Bronchial epithelial cell (primary cell): ENCODE measurements at regions not wholly inside any gene's neighbourhood (a gene's known extent, or its start where the extent isn't known, plus 50 kb on each side); places are given as distances from the start of the nearest gene placed in this dataset.
"Not testable (repeated sequence)": the region's sequence is repeated elsewhere in the genome, so short reads cannot be mapped to it uniquely, and the experiment has no call there.

Source experiments
- DNase-seq: peaks from one replicate; pipeline ENCODE4 v3.0.0-alpha.2; 2010; ENCODE audit warnings: low read depth
- FAIRE-seq: peaks from 2 replicates; lab custom pipeline; 2011; peaks lifted over from hg19 to GRCh38; lab: Jason Lieb, UNC
- H3K27me3 ChIP-seq: 2 replicates; pipeline ENCODE4 v1.5.1; 2011; ENCODE audit warnings: low read length; ENCODE audit not compliant: control insufficient read depth, insufficient read depth
- H3K36me3 ChIP-seq: 2 replicates; pipeline ENCODE4 v1.5.1; 2011; ENCODE audit warnings: low read length; ENCODE audit not compliant: control insufficient read depth, insufficient read depth
- H3K4me3 ChIP-seq: 2 replicates; pipeline ENCODE4 v1.5.1; 2011; ENCODE audit warnings: mild to moderate bottlenecking, low read depth, low read length, control low read depth
- TF ChIP-seq, protein P1 (sequence below): IDR thresholded peaks from 2 replicates; pipeline ENCODE4 v1.5.1; 2011; ENCODE audit warnings: mild to moderate bottlenecking, moderate library complexity, low read length, control low read depth, inconsistent platforms; ENCODE audit not compliant: insufficient read depth, severe bottlenecking

DNA sequence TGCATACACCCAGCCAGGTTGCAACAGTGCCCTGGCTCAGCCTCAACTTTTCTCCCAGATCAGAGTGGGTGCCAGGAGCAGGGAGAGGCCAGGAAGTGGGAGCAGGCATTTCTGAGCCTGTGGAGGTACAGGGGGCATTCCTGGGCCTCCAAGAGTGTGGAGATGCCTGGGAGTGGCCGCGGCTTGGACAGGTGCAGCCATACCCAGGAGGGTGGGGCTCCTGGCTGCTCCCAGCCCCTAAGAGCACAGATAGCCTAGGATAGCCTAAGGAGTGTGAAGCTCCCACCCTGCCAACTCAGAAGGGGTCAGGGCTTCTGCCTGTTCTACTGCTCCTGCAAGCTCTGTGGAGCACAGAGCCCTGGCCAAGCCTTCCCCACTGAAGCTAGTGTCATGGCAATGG lies 543.4 kb downstream of the RPL10L start:
- no peak for DNase-seq
- H3K36me3 ChIP-seq = no peaks in the 10 kb centered on the region
- no peak overlapping the region for H3K4me3 ChIP-seq
- no peaks in the 10 kb centered on the region for H3K27me3 ChIP-seq
- TF ChIP-seq, protein P1, sequence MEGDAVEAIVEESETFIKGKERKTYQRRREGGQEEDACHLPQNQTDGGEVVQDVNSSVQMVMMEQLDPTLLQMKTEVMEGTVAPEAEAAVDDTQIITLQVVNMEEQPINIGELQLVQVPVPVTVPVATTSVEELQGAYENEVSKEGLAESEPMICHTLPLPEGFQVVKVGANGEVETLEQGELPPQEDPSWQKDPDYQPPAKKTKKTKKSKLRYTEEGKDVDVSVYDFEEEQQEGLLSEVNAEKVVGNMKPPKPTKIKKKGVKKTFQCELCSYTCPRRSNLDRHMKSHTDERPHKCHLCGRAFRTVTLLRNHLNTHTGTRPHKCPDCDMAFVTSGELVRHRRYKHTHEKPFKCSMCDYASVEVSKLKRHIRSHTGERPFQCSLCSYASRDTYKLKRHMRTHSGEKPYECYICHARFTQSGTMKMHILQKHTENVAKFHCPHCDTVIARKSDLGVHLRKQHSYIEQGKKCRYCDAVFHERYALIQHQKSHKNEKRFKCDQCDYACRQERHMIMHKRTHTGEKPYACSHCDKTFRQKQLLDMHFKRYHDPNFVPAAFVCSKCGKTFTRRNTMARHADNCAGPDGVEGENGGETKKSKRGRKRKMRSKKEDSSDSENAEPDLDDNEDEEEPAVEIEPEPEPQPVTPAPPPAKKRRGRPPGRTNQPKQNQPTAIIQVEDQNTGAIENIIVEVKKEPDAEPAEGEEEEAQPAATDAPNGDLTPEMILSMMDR = no peak
- FAIRE-seq = no peak

DNA sequence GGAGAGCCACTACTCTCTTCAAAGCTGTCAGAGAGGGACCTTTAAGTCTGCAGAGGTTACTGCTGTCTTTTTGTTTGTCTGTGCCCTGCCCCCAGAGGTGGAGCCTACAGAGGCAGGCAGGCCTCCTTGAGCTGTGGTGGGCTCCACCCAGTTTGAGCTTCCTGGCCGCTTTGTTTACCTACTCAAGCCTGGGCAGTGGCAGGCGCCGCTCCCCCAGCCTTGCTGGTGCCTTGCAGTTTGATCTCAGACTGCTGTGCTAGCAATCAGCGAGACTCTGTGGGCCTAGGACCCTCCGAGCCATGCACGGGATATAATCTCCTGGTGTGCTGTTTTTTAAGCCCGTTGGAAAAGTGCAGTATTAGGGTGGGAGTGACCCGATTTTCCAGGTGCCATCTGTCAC lies 550.7 kb downstream of the RPL10L start:
- H3K36me3 ChIP-seq, H3K27me3 ChIP-seq, H3K4me3 ChIP-seq, DNase-seq, FAIRE-seq: not testable (repeated sequence)

DNA sequence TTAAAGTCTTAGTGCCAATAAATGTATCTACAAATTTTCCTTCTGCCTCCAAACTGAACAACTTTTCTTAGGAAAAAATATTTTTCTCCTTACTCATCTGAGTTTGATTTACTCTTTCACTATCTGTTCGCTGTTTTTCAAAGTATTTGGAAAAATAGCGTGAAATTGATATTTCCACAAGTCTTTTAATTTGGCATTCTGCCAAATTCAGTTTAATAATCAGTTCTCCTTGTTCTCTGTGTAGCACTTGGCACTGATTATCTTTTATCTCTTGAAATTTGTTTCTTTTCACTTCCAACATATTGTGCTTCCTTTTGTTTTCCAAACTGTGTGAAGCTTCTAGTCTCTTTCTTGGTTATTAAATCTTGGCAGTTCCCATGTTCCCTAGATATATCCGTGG lies 559.8 kb downstream of the RPL10L start:
- H3K36me3 ChIP-seq = no peaks in the 10 kb centered on the region
- FAIRE-seq (no peak), DNase-seq (no peak)
- H3K27me3 ChIP-seq = no peaks in the 10 kb centered on the region
- H3K4me3 ChIP-seq = no peak overlapping the region
- TF ChIP-seq, protein P1 = no peak

DNA sequence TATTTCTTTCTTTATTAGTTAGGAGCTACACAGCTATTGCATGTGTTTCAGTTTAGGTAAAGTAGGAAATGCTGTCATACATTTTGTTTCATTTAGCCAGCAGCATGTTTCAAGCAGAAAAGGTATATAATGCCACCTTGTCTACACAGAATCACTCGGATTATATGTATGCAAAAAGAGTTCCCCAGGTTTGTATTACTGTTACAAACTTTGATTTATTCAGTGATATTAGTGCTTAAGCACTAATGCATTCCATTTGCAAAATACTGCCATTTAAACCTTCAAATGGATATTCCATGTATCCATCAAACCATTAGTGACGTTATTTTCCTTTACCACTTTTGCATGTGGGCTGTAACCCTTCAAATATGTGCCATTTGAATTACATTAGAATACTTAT lies 564.0 kb downstream of the RPL10L start:
- no peak for FAIRE-seq
- Histone ChIP-seq H3K4me3 (no peak overlapping the region), H3K27me3 (no peaks in the 10 kb centered on the region), H3K36me3 (no peaks in the 10 kb centered on the region)
- DNase-seq = no peak
- TF ChIP-seq, protein P1 = no peak

DNA sequence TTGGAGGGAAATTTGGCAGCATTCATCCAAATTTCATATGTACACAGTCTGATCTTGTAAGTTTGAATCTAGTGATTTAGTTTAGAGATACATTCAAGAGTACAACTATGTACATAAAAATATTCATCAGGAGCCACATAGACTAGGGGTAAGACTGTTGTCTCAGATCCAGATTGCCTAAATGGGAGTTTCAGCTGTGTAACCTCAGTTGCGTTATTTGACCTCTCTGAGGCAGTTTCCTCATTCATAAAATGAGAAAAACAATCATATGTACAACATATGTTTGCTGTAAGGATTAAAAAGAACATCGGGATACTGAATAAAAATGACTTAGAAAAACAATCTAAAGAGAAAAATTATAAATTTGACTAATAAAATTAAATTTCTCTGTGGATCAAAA lies 577.5 kb downstream of the RPL10L start:
- no peak overlapping the region for H3K4me3 ChIP-seq
- H3K36me3 ChIP-seq = no peaks in the 10 kb centered on the region
- FAIRE-seq (no peak), DNase-seq (no peak)
- TF ChIP-seq, protein P1 = no peak
- no peaks in the 10 kb centered on the region for H3K27me3 ChIP-seq

DNA sequence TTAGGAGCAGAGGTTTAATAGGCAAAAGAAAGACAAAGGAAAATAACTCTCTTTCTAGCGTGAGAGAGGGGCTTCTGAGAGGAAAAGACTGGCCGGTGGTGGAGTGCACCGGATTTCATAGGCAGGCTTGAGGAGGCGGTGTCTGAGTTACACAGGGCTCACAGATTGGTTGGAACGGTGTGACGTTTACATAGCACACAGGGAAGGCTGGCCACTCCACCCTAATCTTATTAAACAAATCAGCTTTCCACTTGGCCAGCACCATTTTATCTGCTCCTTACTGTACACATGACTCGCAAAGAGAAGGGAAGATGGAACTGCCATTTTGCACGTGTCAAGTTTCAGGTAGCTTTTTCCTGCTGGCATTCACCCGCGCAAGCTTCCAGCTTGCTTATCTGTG lies 587.7 kb downstream of the RPL10L start:
- H3K4me3 ChIP-seq = no peak overlapping the region
- FAIRE-seq (no peak), DNase-seq (no peak)
- no peaks in the 10 kb centered on the region for H3K36me3 ChIP-seq
- no peaks in the 10 kb centered on the region for H3K27me3 ChIP-seq
- TF ChIP-seq, protein P1 = no peak
